Osteoblast (primary cell): ENCODE measurements at regions not wholly inside any gene's neighbourhood (a gene's known extent, or its start where the extent isn't known, plus 50 kb on each side); places are given as distances from the start of the nearest gene placed in this dataset.

Source experiments
- DNase-seq: peaks from one replicate; pipeline ENCODE4 v3.0.0; 2011; ENCODE audit warnings: low spot score, mixed read lengths; ENCODE audit not compliant: insufficient read length; ENCODE audit errors: missing footprints
- H2AFZ ChIP-seq: 2 replicates; pipeline ENCODE4 v1.6.0; 2011; ENCODE audit warnings: mild to moderate bottlenecking, low read length
- H3K27ac ChIP-seq: 2 replicates; pipeline ENCODE4 v1.5.1; 2011; ENCODE audit warnings: mild to moderate bottlenecking, low read depth, low read length, moderate library complexity
- H3K27me3 ChIP-seq: 2 replicates; pipeline ENCODE4 v1.6.0; 2012; ENCODE audit warnings: mild to moderate bottlenecking, control low read depth, inconsistent platforms, low read length, moderate library complexity; ENCODE audit not compliant: insufficient read depth
- H3K36me3 ChIP-seq: 2 replicates; pipeline ENCODE4 v1.5.1; 2011; ENCODE audit warnings: mild to moderate bottlenecking, low read length, control low read depth, moderate library complexity; ENCODE audit not compliant: insufficient read depth
- H3K4me1 ChIP-seq: 2 replicates; pipeline ENCODE4 v1.5.1; 2011; ENCODE audit warnings: mild to moderate bottlenecking, low read length, control low read depth, moderate library complexity; ENCODE audit not compliant: insufficient read depth
- H3K4me2 ChIP-seq: 2 replicates; pipeline ENCODE4 v1.6.0; 2011; ENCODE audit warnings: mild to moderate bottlenecking, low read length; ENCODE audit not compliant: insufficient read depth
- H3K4me3 ChIP-seq: fragments of 200-600 bp; sonication (generic); 3 replicates; pipeline ENCODE4 v1.5.1; 2012; ENCODE audit warnings: mild to moderate bottlenecking, low read length, inconsistent platforms; ENCODE audit not compliant: insufficient read depth
- H3K79me2 ChIP-seq: 2 replicates; pipeline ENCODE4 v1.6.0; 2012; ENCODE audit warnings: mild to moderate bottlenecking, low read length, control low read depth, inconsistent platforms; ENCODE audit not compliant: insufficient read depth
- H3K9me3 ChIP-seq: 2 replicates; pipeline ENCODE4 v1.5.1; 2011; ENCODE audit warnings: low read depth, low read length, control low read depth
- H4K20me1 ChIP-seq: 2 replicates; pipeline ENCODE4 v1.6.0; 2012; ENCODE audit warnings: mild to moderate bottlenecking, low read length, control low read depth; ENCODE audit not compliant: insufficient read depth
- CTCF ChIP-seq: IDR thresholded peaks from 2 replicates; pipeline ENCODE4 v1.5.1; 2011; ENCODE audit warnings: mild to moderate bottlenecking, low read depth, low read length, moderate library complexity; ENCODE audit errors: extremely low read depth

DNA sequence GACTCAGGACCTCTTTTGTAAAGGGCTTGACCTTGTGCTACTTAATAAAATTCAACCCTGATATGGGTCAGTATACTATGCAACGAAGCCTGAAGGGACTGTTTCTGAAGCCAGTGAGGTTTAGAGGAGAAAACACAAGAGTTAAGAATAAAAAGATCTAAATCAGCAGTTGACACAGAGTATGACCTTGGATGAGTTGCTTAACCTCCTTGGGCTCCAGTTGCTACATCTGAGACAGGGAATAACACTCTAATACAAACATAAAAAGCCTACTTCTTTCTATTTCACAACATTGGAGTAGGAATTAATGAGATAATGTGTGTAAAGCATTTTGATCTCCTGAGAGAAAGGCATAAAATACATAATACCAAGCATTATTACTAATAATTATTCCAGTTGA lies 882.4 kb upstream of the ADGRL2 start:
- no peak for TF ChIP-seq CTCF
- DNase-seq, result no peak
- Histone ChIP-seq H3K79me2 (no peaks in the 10 kb centered on the region), H3K36me3 (no peaks in the 10 kb centered on the region), H3K4me2 (no peak overlapping the region), H3K9me3 (no peaks in the 10 kb centered on the region), H3K27me3 (no peaks in the 10 kb centered on the region), H3K27ac (no peak overlapping the region), H3K4me3 (no peak overlapping the region), H4K20me1 (no peaks in the 10 kb centered on the region), H3K4me1 (no peaks in the 10 kb centered on the region), H2AFZ (no peak overlapping the region)

GRCh38 chr1:80917826-80918225 lies 882.9 kb upstream of the ADGRL2 start:
- Histone ChIP-seq H3K27ac (no peak overlapping the region), H3K27me3 (no peaks in the 10 kb centered on the region), H3K79me2 (no peaks in the 10 kb centered on the region), H2AFZ (no peak overlapping the region), H4K20me1 (no peaks in the 10 kb centered on the region), H3K4me2 (no peak overlapping the region), H3K4me3 (no peak overlapping the region), H3K9me3 (no peaks in the 10 kb centered on the region), H3K36me3 (no peaks in the 10 kb centered on the region), H3K4me1 (no peaks in the 10 kb centered on the region)
- TF ChIP-seq CTCF, result no peak
- no peak for DNase-seq

GRCh38 chr1:80917225-80917624 lies 883.5 kb upstream of the ADGRL2 start:
- no peak overlapping the region for H3K4me2 ChIP-seq
- H3K79me2 ChIP-seq, result no peaks in the 10 kb centered on the region
- no peaks in the 10 kb centered on the region for H3K36me3 ChIP-seq
- no peaks in the 10 kb centered on the region for H3K27me3 ChIP-seq
- H3K27ac ChIP-seq, result no peak overlapping the region
- H3K4me1 ChIP-seq, result no peaks in the 10 kb centered on the region
- H3K4me3 ChIP-seq, result no peak overlapping the region
- no peaks in the 10 kb centered on the region for H3K9me3 ChIP-seq
- DNase-seq, result no peak
- no peak for TF ChIP-seq CTCF
- H4K20me1 ChIP-seq, result no peaks in the 10 kb centered on the region
- H2AFZ ChIP-seq, result no peak overlapping the region

DNA sequence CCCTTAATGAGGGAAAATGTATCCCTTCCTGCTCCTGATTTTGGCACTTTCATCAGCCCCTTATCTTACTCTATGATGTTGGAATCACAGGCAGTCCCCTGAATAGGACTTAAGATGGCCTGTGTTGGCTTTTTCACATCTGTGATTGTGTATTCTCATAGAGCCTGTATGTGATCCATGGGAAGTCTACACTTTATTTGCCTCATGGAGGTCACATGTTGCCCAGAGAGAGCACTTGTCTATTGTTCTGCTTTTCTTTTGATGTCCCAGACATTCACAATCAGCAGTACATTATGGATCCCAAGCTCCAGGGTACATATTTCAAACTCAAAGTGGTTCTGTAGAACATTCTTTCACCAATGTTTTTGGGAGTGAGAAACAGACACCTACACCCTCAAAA lies 885.2 kb upstream of the ADGRL2 start:
- Histone ChIP-seq H3K27me3 (no peaks in the 10 kb centered on the region), H2AFZ (no peak overlapping the region), H3K36me3 (no peaks in the 10 kb centered on the region), H3K4me2 (no peak overlapping the region), H3K4me1 (no peaks in the 10 kb centered on the region), H4K20me1 (no peaks in the 10 kb centered on the region), H3K79me2 (no peaks in the 10 kb centered on the region), H3K27ac (no peak overlapping the region), H3K4me3 (no peak overlapping the region), H3K9me3 (peaks cover 4% of the 10 kb centered on the region)
- no peak for DNase-seq
- no peak for TF ChIP-seq CTCF
